ENCODE measurements at regions not wholly inside any gene's neighbourhood (a gene's known extent, or its start where the extent isn't known, plus 50 kb on each side); places are given as distances from the start of the nearest gene placed in this dataset.

DNA sequence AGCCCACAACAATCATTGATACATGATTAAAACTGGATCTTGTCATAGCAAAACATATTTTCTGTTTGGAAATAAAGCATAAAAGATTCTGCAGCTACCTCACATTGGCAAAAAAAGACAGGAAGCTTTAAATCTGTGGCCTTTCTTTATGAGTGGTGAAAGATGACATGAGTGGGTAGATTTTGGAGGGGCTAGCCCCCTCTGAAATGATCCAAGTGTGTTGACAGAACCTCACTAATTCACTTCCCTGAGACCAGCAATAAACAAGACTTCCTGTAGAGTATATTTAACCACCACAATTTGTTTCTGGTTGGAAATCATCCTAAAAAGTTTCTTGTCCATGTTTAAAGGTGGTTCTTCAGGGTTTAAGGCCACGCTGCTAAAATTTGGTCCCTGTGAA, 530.8 kb downstream of the SPATA31D1 start:
- TF ChIP-seq, protein P1, sequence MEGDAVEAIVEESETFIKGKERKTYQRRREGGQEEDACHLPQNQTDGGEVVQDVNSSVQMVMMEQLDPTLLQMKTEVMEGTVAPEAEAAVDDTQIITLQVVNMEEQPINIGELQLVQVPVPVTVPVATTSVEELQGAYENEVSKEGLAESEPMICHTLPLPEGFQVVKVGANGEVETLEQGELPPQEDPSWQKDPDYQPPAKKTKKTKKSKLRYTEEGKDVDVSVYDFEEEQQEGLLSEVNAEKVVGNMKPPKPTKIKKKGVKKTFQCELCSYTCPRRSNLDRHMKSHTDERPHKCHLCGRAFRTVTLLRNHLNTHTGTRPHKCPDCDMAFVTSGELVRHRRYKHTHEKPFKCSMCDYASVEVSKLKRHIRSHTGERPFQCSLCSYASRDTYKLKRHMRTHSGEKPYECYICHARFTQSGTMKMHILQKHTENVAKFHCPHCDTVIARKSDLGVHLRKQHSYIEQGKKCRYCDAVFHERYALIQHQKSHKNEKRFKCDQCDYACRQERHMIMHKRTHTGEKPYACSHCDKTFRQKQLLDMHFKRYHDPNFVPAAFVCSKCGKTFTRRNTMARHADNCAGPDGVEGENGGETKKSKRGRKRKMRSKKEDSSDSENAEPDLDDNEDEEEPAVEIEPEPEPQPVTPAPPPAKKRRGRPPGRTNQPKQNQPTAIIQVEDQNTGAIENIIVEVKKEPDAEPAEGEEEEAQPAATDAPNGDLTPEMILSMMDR (conservative IDR thresholded peaks at IDR 0.05) = no peak
- TF ChIP-seq ZFX (IDR thresholded peaks at IDR 0.05) = no peak
